Spleen (tissue), 11 donors: ENCODE measurements at regions not wholly inside any gene's neighbourhood (a gene's known extent, or its start where the extent isn't known, plus 50 kb on each side); places are given as distances from the start of the nearest gene placed in this dataset.

Experiments
- DNase-seq: peaks from one replicate; pipeline ENCODE4 v3.0.0-alpha.2; 2020
- H3K27ac ChIP-seq, 8 donors: fragments of 200-600 bp; sonication (generic) in 7 of 8; 1 replicate in 4 of 8; 2 replicates in 4 of 8; pipeline versions ENCODE4 v1.5.0 to v1.8.0; 2016 to 2021; ENCODE audit warnings: inconsistent platforms in 4 of 8, mild to moderate bottlenecking in 4 of 8, moderate library complexity in 1 of 8
- H3K27me3 ChIP-seq, 7 donors: fragments of 200-600 bp; sonication (generic) in 6 of 7; replicated peaks in 1 of 7; 1 replicate in 4 of 7; 2 replicates in 3 of 7; pipeline versions ENCODE4 v1.5.0 to v1.8.0; 2016 to 2021; ENCODE audit warnings: inconsistent platforms in 3 of 7, mild to moderate bottlenecking in 1 of 7
- H3K36me3 ChIP-seq, 6 donors: fragments of 200-600 bp; sonication (generic) in 5 of 6; 1 replicate in 4 of 6; 2 replicates in 2 of 6; pipeline versions ENCODE4 v1.5.0 to v1.8.0; 2016 to 2021; ENCODE audit warnings: inconsistent platforms in 2 of 6
- H3K4me1 ChIP-seq, 6 donors: fragments of 200-600 bp; sonication (generic) in 5 of 6; 1 replicate in 3 of 6; 2 replicates in 3 of 6; pipeline versions ENCODE4 v1.5.0 to v1.8.0; 2016 to 2021; ENCODE audit warnings: inconsistent platforms in 3 of 6
- H3K4me3 ChIP-seq, 8 donors: fragments of 200-600 bp; sonication (generic) in 7 of 8; 1 replicate in 4 of 8; 2 replicates in 4 of 8; pipeline versions ENCODE4 v1.5.0 to v1.8.0; 2016 to 2021; ENCODE audit warnings: inconsistent platforms in 4 of 8, mild to moderate bottlenecking in 4 of 8, moderate library complexity in 2 of 8
- H3K9me3 ChIP-seq, 8 donors: fragments of 200-600 bp; sonication (generic) in 7 of 8; 1 replicate in 4 of 8; 2 replicates in 4 of 8; pipeline versions ENCODE4 v1.5.0 to v1.8.0; 2016 to 2021; ENCODE audit warnings: inconsistent platforms in 4 of 8
- CTCF ChIP-seq, 11 experiments: fragments of 200-600 bp in 7 of 11; fragments of 450-650 bp in 4 of 11; sonication (generic) in 4 of 11; IDR thresholded peaks in 8 of 11; conservative IDR thresholded peaks in 3 of 11; 1 replicate in 7 of 11; 2 replicates in 4 of 11; pipeline versions ENCODE4 v1.4.0 to v1.8.0; 2016 to 2021; ENCODE audit warnings: antibody characterized with exemption in 11 of 11, inconsistent platforms in 4 of 11, mild to moderate bottlenecking in 1 of 11
- POLR2A ChIP-seq, 3 donors: fragments of 450-650 bp; IDR thresholded peaks; one replicate each; pipeline ENCODE4 v1.5.1; 2017; ENCODE audit warnings: antibody characterized with exemption in 3 of 3, mild to moderate bottlenecking in 1 of 3
- POLR2AphosphoS5 ChIP-seq, 3 donors: sonication (generic); formaldehyde crosslinking; IDR thresholded peaks; one replicate each; pipeline ENCODE4 v1.5.1; 2017; ENCODE audit warnings: antibody characterized with exemption in 3 of 3
- WGBS, 5 donors: extraction: QIAGEN DNeasy Blood & Tissue Kit in 3 of 5; methylation state at CpG; one replicate each; pipeline versions ENCODE4 v1.1.5 to v1.1.7; 2013 to 2018; 5-methylcytosine and 5-hydroxymethylcytosine counted together
- intact Hi-C: fragments of 100-400 bp; cut with DNase I; formaldehyde crosslinking; loops from one replicate; pipeline ENCODE4 v1.15.0; 2023; ENCODE audit warnings: low total_unique reads
- donor health status: healthy with polysubstance abuse.
- donor health status: DM: no; HTN: no; CAD: no; lungs with moderate emphysema.
- donor health status: DM: no; HTN: no; CAD: no.
- donor health status: Bipolar disorder and iron deficiency.
- donor health status: healthy.
- donor health status: DM: no; HTN: no; CAD: no.
- donor health status: DM: yes; HTN: yes; CAD: no.

GRCh38 chr5:44641820-44642219 lies 166.9 kb upstream of the MRPS30 start:
- intact Hi-C loops = no loop called here
- WGBS, 5 donors = 75 to 98% (median 90%) methylated on average over 1 to 2 of the region's 2 CpGs
- peaks cover 0 to 16% (median 2%) of the 10 kb centered on the region in 8 donors for H3K9me3 ChIP-seq
- DNase-seq = peak; percentile 36
- TF ChIP-seq POLR2AphosphoS5 (IDR thresholded peaks at IDR 0.05) (no peak), CTCF (IDR thresholded peaks at IDR 0.05 in 8 of 11, conservative IDR thresholded peaks at IDR 0.05 in 3 of 11) (no peak), POLR2A (IDR thresholded peaks at IDR 0.05) (no peak)
- no peak overlapping the region for H3K27ac ChIP-seq
- no peaks in the 10 kb centered on the region for H3K27me3 ChIP-seq
- H3K4me1 ChIP-seq = no peaks in the 10 kb centered on the region
- no peaks in the 10 kb centered on the region for H3K36me3 ChIP-seq
- H3K4me3 ChIP-seq = no peak overlapping the region

- Histone ChIP-seq H3K9me3 (peaks cover 0 to 16% (median 2%) of the 10 kb centered on the region in 8 donors), H3K27ac (no peak overlapping the region), H3K4me3 (no peak overlapping the region), H3K4me1 (no peaks in the 10 kb centered on the region), H3K27me3 (no peaks in the 10 kb centered on the region), H3K36me3 (no peaks in the 10 kb centered on the region)
- intact Hi-C loops = no loop called here
- DNase-seq = peak; percentile 61
- TF ChIP-seq POLR2A (IDR thresholded peaks at IDR 0.05) (no peak), CTCF (IDR thresholded peaks at IDR 0.05 in 8 of 11, conservative IDR thresholded peaks at IDR 0.05 in 3 of 11) (no peak), POLR2AphosphoS5 (IDR thresholded peaks at IDR 0.05) (no peak)
- 80 to 91% (median 84%) methylated on average over 3 to 5 of the region's 5 CpGs for WGBS, 5 donors
Measured at GRCh38 chr5:44640945-44641456, 167.7 kb upstream of the MRPS30 start.

- H3K27ac ChIP-seq = no peak overlapping the region
- H3K4me3 ChIP-seq = no peak overlapping the region
- TF ChIP-seq CTCF (IDR thresholded peaks at IDR 0.05 in 8 of 11, conservative IDR thresholded peaks at IDR 0.05 in 3 of 11) = no peak
- no peak for TF ChIP-seq POLR2AphosphoS5 (IDR thresholded peaks at IDR 0.05)
- TF ChIP-seq POLR2A (IDR thresholded peaks at IDR 0.05) = no peak
- DNase-seq = peak; percentile 47
- no peaks in the 10 kb centered on the region for H3K4me1 ChIP-seq
- WGBS, 5 donors = 81 to 88% (median 82%) methylated on average over 12 of the region's 12 CpGs
- H3K36me3 ChIP-seq = no peaks in the 10 kb centered on the region
- peaks cover 0 to 16% (median 2%) of the 10 kb centered on the region in 8 donors for H3K9me3 ChIP-seq
- H3K27me3 ChIP-seq = no peaks in the 10 kb centered on the region
- intact Hi-C loops = no loop called here
Measured at GRCh38 chr5:44637916-44638869, 170.6 kb upstream of the MRPS30 start.

- no peak for DNase-seq
- WGBS, 5 donors = 67 to 86% (median 73%) methylated on average over 1 of the region's 1 CpG
- no peak overlapping the region for H3K4me3 ChIP-seq
- H3K36me3 ChIP-seq = no peaks in the 10 kb centered on the region
- no peak overlapping the region for H3K27ac ChIP-seq
- H3K27me3 ChIP-seq = no peaks in the 10 kb centered on the region
- no peaks in the 10 kb centered on the region for H3K9me3 ChIP-seq
- intact Hi-C loops = no loop called here
- TF ChIP-seq POLR2A (IDR thresholded peaks at IDR 0.05) (no peak), POLR2AphosphoS5 (IDR thresholded peaks at IDR 0.05) (no peak), CTCF (IDR thresholded peaks at IDR 0.05 in 8 of 11, conservative IDR thresholded peaks at IDR 0.05 in 3 of 11) (no peak)
- H3K4me1 ChIP-seq = no peaks in the 10 kb centered on the region
Measured at GRCh38 chr5:44632344-44632743, 176.4 kb upstream of the MRPS30 start.
